Stimulated activated CD4-positive, alpha-beta T cell treated with anti-CD3 and anti-CD28 coated beads, Interleukin-12 subunit alpha, Interleukin-12 subunit beta, amount 100 ng/mL, for 4 hours (primary cell): ENCODE measurements at regions not wholly inside any gene's neighbourhood (a gene's known extent, or its start where the extent isn't known, plus 50 kb on each side); places are given as distances from the start of the nearest gene placed in this dataset.

Experiments used
- DNase-seq: peaks from one replicate; pipeline ENCODE4 v3.0.0-alpha.2; 2020

DNA sequence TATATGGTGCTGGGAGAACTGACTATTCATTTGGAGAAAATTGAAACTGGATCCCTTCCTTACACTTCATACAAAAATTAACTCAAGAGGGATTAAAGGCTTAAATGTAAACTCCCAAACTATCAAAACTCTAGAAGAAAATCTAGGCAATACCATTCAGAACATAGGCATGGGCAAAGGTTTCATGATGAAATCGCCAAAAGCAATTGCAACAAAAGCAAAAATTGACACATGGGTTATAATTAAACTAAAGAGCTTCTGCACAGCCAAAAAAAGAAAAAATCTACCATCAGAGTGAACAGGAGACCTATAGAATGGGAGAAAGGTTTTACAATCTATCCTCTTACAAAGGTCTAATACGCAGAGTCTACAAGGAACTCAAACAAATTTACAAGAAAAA lies 851.3 kb upstream of the MAN1A1 start:
- no peak for DNase-seq

DNA sequence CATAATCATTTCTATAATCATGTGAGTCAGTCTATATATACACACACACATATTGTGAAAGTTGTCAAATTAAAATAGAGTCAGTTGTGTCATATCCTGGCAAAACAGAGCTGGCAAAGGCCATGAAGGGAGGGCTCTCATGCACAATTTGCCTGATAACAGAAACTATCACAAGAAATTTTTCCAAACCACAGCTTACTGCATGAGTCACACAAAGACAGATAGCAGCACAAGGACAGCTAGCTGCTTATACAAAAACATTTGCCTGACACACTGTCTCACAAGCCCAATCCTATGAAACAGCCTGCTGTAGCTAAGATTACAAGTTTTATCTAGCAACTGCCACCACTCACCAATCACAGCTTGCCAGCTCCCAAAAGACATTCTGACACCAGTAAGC lies 848.5 kb upstream of the MAN1A1 start:
- DNase-seq = no peak

DNA sequence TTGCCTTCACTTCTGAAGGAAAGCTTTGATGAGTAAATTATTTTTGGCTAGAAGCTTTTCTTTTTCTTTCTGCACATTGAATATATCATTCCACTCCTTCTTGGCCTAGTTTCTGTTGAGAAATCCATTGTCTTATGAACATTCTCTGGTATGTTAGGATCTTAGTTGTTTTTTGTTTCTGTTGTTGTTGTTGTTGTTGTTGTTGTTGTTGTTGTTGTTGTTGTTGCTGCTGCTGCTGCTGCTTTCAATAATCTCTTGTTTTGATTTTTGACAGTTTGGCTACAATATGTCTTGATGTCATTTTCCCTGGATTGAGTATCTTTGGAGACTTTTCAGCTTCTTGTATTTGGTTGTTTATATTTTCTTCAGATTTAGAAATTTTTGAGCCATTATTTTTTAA lies 836.5 kb upstream of the MAN1A1 start:
- no peak for DNase-seq

DNA sequence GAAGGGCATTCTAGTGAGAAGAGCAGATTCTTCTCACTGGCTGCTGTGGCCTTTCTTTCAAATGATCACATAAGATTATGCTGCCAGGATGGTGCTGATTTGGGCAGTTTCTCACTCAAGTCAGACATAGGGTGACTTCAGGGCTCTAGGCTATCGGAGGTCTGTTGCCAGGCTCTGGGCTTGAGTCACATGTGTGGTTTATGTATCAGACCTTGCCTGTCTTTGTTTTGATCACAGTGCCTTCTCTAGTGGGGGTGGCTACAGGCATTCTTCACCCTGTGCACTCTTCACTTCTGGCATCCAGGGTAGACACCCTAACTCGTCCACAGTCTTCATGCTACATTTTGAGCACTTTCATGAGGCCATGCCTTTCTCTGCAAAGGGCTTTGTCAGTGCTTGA lies 823.7 kb upstream of the MAN1A1 start:
- no peak for DNase-seq

DNA sequence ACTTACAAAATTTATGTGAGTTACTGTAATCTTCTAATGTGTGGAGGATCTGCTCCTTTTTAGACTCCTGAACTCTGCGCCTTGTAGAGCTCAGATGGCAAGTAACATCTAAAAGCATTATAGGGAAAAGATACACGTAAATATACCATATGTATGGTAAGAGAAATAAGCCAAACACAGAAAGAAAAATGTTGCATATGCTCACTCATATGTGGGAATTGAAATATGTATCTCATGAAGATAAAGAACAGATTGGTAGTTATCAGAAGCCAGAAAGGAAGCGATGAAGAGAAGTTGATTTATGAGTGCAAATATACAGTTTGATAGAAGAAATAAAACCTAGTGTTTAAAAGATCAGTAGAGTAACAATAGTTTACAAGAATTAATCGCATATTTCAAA lies 815.0 kb upstream of the MAN1A1 start:
- DNase-seq = no peak

DNA sequence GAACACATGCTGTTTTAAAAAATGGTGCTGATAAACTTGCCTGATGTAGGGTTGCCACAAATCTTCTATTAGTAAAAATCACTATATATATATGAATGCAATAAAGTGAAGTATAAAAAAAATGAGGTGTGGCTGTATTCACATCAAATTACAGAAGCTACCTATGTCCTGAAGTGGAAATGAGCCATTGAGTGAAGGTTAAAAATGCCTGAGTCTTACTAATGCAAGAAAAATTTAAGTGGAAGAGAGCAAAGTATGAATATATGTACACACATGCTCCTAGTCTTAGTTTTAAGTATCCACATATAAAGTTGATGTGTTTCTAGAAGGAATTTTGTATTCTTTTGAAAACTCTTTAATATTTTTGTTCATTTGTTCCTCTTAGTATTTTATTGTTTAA lies 808.3 kb upstream of the MAN1A1 start:
- no peak for DNase-seq

DNA sequence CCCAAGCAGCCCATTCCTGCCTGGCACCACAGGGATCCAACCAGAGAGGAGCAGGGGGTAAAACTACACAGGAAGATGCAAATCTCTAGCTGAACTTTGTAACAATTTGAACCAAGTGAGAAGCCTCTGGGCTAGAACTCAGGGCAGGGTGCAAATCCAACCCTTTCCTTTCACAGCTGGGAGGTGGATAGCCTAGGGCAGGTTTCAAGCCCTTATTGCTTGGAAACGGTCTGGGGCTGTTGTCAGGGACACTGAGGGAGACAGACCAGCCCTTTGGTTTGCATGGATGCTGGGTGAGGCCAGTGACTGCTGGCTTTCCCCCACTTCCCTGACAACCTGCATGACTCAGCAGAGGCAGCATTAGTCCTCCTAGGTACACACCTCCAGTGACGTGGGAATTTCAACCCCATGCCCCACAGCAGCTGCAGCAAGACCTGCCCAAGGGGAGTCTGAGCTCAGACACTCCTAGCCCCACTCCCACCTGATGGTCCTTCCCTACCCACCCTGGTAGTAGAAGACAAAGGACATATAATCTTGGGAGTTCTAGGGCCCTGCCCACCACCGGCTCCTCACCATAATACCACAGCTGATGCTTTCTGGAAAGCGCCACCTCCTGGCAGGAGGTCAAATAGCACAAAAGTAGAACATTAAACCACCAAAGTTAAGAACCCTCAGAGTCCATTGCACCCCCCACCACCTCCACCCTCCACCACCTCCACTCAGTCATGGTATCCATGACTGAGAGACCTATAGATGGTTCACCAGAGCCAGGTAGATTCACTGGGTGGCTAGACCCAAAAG lies 797.7 kb upstream of the MAN1A1 start:
- DNase-seq = no peak

DNA sequence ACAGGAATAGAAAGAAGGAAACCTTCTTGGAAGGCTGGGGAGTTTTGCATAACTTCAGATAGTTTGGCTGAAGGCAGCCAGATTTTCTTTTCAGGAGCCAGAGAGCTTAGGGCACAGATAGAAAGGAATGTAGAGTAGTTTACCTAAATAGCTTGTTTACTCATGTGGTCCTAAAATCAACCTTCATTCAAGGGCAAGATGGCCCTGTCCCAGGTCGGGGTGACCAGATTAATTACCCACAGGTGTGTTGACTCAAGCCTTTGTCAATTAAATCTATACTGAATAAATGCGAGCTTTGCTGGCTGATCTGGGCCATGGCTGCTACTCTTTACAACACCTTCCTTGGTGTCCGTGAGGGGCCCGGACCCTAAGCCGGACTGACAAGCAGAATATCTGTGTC lies 792.0 kb upstream of the MAN1A1 start:
- no peak for DNase-seq

DNA sequence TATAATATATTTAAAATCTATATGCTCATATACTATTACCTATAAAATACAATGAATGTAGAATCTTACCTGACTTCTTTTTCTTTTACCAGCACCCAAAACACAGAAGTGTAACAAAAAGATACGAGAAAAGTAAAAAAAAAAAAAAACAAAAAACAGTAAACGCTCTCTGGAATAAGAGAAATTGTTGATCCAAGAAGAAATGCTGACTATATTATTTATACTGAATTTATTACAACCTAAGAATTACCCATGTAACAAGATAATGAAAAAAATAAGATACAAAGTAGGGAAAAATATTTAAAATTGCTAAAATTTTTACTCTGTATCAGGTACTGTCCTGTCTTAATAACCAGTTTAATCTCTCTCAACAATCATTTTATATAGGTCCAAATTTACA lies 787.9 kb upstream of the MAN1A1 start:
- no peak for DNase-seq

DNA sequence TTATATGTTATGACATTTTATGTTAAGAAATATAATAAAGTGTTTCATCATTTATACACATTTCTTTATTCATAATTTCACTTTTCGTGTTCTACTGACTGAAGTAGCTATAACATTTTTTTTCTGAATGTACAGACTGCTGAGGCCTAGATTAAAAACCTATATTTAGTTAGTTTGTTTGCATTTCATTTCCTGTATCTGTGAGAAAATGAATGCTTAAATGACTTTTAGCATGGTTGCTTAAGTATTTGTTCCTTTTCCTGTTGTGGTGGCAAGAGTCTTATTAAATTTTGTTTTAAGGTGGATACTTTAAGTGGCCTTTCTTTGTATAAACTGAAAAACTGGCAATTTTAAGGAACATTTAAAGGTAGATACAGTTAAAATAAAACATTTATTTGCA lies 779.7 kb upstream of the MAN1A1 start:
- no peak for DNase-seq

DNA sequence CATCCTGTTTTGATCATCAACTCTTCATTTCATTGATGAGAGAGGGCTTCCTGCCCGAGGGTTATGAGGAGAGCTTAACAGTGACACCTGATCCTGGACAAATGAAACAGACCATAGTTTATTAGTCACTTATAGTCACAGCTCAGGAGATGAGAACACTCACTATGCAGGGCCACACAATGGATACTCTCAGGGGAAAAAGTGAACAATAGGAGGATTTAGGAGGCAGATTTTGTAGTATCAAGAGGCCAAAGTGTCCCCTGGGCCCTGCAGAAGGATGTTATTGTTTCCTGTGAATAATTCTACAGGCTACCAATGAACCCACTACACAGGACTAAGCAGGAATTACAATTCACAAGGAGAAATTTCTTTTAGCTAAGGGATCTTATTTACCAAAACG lies 772.8 kb upstream of the MAN1A1 start:
- no peak for DNase-seq

DNA sequence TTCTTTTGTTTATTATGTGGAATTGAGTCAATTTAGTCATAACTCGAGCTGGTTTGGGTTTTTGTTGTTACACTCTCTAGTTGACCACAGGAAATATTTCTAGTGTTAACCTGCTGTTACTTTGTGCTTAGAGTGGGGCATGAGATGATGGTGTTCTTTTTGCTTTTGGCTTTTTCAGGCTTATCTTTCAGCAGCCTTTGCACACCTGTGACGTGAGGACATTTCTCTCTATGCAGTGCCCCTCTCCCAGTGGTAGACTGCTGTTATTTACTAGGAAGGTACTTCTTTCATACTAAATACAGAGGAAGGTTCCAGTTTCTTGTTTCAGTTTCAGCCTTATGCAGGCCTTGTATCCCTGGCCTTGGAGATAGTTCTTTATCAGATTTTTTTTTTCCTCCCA lies 766.8 kb upstream of the MAN1A1 start:
- no peak for DNase-seq

DNA sequence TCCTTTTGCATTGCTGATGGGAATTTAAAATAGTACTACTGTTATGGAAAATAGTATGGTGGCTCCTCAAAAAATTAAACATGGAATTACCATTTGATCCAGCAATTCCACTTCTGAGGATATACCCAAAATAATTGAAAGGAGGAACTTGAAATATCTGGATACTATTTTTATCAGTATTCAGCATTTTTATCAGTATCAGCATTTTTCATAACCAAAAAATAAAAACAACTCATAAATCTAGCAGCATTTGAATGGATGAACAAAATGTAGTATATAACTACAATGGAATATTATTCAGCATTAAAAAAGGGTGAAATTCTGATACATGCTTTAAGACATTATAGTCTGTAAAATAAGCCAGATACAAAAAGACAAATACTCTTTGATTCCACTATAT lies 763.4 kb upstream of the MAN1A1 start:
- no peak for DNase-seq

DNA sequence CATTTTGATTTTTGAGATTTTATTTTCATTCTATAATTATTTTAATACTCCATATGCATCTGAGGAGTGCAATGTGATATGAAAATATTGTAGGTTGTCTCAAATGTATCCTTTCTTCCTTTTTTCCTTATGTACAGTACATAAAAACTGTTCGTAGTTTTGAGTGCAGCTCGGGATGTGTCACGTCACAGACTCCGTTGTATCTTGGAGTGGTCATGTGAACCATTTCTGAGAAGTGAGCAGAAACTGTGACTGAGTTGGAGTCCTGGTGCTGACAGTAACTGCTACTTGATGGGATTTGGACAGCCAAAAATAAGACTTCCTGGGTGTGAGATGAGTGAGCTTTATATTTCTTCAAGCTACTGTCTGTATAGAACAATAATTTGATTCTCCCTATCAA lies 761.4 kb upstream of the MAN1A1 start:
- no peak for DNase-seq

DNA sequence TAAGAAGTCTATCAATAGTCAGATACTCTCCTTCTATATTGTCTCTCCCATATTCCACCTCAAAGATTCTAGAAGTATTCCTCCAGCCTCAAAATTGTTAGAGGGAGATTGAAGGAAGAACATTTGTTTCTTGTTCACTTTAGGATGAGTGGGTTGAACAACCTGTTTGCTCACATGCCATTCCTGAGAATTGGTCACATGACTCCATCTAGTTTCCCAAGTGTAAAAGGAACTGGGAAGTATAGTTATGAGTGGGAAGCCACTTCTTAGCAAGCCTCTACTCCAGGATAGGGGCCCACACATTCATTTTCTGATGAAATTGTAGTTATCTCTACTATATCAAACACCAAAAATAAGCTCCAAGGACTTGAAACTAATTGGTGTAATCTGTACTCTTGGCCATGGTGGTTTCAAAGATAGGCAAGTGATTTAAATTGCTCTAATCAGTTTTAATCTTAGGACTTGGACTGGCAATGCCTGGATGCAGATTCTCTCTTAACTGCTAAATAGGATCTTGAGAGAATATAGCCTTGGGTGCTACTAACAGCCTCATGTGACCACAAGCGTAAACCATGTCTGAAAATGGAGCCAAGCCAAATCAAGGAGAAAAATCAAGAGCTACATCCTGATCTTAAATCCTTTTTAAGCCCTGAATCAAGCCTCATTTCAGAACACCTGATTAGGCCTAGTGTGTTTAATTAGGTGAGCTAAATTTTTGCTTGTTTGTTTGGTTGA lies 758.7 kb upstream of the MAN1A1 start:
- no peak for DNase-seq

DNA sequence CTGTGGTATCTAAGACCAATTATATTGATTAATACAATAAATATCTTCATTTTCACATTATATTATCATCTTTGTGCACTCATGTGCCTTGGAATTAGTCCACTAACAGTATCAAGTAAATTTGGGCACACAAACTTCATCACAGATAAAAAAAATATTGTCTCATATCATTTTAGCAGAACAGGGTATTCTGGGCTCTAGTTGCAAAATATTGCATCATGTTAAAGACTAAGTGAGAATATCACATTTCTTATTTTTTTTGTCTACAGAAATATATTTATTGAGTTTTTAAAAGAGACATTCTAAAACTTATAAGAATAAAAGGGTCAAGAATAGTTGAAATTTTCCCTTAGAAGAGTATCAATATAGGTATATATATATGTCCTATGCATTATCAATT lies 754.1 kb upstream of the MAN1A1 start:
- no peak for DNase-seq

DNA sequence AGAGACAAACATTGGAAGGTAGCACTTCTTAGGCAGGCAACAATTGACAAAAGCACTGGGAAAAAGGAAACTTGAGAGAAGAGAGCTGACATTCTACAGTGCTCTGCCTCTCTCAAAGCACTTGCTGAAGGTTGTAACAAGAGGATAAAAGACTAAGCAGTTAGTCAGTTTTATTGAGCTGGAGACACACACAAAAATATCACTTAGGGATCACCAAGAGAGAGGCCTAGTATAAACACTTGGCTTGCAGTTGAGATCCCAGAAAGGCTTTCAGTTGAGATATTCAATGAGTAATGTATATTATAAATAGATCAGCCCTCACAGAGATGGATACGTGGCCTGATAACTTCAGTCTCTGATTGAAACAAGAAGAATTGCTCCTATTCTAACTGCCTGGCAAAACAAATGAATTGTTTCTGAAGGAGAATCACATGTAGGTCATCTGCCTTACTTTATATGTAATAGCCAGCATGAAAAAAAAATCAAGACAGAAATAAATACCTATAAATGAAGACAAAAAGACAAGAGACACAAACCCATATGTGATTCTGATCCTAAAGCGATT lies 747.2 kb upstream of the MAN1A1 start:
- DNase-seq = no peak

DNA sequence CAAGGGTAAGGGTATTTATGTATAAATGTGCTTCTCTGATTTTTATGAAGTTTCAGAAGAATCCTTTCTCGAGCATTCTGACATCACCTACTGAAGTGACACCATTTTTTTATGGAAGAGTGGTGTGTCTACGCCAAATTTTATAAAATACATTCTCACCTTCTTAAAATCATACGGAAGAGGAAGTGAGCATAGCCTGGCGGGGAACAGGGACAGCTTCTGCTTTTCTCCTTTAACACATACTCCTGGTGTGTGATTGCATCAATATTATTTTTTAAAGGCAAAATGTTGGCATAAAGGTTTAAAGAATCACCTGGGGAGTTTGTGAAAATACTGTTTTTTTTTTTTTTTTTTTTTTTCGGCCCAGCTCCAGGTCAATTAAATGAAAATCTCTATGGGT lies 733.6 kb upstream of the MAN1A1 start:
- no peak for DNase-seq

DNA sequence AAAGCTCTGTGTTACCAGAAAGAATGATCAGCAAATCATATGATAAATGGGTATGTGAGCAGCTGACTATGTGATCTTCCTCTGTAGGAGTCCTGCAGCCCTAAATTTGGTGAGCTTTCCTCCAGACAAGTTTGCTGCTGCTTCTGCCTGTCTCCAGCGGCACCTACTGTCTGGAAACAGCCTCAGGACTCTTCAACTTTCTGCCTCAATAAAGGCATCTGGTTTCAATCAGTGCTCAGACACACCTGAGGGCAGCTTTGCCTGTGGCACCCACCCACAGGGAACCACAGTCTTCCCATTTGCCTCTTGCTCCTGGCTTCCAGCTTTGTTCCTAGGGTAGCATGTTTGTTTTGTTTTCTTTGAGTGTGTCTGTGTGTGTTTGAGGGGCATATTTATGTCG lies 727.9 kb upstream of the MAN1A1 start:
- no peak for DNase-seq

DNA sequence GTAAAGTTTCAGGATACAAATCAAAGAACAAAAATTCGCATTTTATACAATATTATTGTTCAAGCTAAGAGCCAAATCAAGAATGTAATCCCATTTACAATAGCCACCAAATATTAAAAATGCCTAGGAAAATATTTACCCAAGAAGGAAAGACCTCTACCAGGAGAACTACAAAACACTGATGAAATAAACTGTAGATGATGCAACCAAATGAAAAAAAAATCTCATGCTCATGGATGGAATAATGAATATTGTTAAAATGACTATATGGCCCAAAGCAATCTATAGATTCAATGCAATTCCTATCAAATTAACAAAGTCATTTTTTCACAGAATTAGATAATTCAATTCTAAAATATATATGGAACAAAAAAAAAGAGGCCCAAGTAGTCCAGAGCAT lies 708.8 kb upstream of the MAN1A1 start:
- no peak for DNase-seq

DNA sequence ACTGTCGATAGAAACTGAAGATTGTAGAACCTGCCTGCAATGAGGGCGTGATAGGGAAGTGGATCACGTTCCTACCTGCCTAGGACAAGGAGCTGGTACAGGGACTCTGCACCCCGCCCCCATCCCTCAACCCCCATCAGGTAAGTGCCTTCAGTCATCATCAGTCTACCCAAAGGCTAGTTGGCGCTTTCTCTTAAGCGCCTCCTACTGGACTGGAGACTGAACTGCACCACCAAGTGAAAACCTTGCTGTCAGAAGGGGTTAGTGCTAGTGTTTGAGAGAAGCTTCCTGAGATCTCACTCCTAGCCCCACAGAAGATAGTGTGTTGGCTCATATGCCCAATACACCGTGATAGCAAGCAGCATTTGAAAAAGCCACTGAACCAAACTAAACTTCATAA lies 706.5 kb upstream of the MAN1A1 start:
- DNase-seq = no peak

DNA sequence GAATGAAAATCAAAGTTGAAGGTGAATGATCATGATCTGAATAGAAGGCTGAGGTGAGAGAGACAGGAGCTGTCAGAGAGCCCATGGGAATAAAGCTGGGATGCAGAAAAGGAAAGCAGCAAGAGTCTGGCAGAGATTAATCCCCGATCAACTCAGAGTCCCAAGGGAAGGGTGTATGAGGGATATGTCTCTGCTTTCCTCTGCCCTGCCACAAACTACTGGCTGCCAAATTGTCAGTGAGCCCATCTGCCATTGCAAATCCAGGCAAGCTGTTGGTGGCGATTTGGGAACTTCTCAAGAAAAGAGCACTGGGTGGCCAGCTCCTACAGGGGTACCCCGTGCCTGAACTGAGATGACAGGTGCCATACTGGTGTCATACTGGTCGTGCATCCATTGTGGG lies 705.5 kb upstream of the MAN1A1 start:
- no peak for DNase-seq

DNA sequence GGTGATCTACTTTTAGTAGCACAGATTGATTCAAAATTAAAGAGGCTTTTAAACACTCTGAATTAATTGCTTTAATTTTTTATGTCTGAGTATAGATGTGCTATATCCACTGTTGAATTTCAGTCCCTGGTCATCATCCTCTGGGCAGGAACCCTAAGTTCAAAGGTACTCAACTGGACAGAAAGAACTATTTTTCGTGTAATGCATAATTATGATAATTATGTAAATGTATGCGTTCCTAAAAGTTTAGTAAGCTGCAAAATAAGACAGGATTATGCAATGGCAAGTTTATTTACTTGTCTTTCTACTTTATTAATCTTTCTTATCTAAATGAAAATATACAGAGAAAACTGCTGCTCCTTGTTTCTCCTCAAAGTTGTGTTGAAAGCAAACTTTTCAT lies 690.1 kb upstream of the MAN1A1 start:
- DNase-seq = no peak

DNA sequence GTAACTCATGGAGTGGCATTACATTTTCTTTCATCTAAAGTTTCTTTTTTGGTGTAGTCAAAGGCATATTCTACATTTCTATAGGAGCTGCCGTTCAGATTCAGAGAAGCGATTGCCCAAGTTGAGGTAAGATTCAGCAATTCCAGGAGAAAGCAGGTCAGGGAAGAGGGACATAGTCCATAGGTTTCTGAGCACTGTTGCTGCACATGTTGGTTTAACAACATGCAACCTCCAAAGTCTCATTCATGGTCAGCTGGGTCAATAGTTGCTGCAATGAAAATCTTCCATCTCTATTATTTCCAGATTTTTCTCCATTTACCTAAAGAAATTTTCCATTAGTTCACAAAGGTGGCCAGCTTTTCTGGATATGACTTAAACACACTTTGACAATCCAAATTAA lies 682.3 kb upstream of the MAN1A1 start:
- no peak for DNase-seq

DNA sequence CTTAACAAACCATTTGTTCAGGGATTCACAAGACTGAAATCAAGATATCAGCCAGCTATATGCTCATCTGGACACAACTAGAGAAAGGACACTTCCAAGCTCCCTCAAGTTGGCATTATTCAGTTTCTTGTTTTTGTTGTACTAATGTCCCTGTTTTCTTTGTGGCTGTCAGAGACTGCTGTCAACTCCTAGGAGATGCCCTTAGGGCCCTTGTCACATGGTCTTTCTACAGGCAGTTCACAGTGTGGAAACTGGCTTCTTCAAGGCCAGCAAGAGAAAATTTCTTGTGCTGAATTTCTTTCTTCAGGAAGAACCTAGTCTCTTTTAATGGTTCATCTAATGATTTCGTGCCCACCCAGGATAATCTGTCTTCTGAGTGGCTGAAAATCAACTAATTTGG lies 677.2 kb upstream of the MAN1A1 start:
- DNase-seq = no peak
